Heart left ventricle (tissue), 13 donors: ENCODE measurements at regions not wholly inside any gene's neighbourhood (a gene's known extent, or its start where the extent isn't known, plus 50 kb on each side); places are given as distances from the start of the nearest gene placed in this dataset.

Experiments
- POLR2A ChIP-seq, 2 donors: fragments of 450-650 bp; IDR thresholded peaks; one replicate each; pipeline ENCODE4 v1.6.1; 2017; ENCODE audit warnings: antibody characterized with exemption in 2 of 2, mild to moderate bottlenecking in 2 of 2, moderate library complexity in 2 of 2
- TF ChIP-seq, protein P1 (sequence below), 12 donors: fragments of 200-600 bp; sonication (generic) in 4 of 12; IDR thresholded peaks; one replicate each; pipeline versions ENCODE4 v1.5.0 to v1.8.0; 2018 to 2022; ENCODE audit warnings: antibody characterized with exemption in 12 of 12, mild to moderate bottlenecking in 5 of 12
- donor health status: ischemic (EF 13 %, LVEDD 7.1; RV severe dilation, severe dysfunction).
- donor health status: DM: no; HTN: yes; CAD: no.
- donor health status: DM: no; HTN: no; CAD: no.
- donor health status: ischemic (EF 25% LVEDD 6.9; RV normal size, moderate dysfunction).
- donor health status: ischemic (EF 25% LVEDD 5.7; RV mildly dilated, moderate dysfunction).
- donor health status: ischemic (EF 35%, LVEDD 5.7; RV mildly dilated, moderate dysfunction).
- donor health status: nonischemic (EF 11% LVEDD 7.7; RV severe dilation, severe dysfunction).
- donor health status: DM: yes; HTN: yes; CAD: no.
- donor health status: PGD.
- donor health status: ischemic (EF 29% LVEDD 5.4; RV normal size, mild dysfunction).
- donor health status: nonischemic (EF 23%, LVEDD 6.1; RV moderate dilation, normal function).

- TF ChIP-seq, protein P1, sequence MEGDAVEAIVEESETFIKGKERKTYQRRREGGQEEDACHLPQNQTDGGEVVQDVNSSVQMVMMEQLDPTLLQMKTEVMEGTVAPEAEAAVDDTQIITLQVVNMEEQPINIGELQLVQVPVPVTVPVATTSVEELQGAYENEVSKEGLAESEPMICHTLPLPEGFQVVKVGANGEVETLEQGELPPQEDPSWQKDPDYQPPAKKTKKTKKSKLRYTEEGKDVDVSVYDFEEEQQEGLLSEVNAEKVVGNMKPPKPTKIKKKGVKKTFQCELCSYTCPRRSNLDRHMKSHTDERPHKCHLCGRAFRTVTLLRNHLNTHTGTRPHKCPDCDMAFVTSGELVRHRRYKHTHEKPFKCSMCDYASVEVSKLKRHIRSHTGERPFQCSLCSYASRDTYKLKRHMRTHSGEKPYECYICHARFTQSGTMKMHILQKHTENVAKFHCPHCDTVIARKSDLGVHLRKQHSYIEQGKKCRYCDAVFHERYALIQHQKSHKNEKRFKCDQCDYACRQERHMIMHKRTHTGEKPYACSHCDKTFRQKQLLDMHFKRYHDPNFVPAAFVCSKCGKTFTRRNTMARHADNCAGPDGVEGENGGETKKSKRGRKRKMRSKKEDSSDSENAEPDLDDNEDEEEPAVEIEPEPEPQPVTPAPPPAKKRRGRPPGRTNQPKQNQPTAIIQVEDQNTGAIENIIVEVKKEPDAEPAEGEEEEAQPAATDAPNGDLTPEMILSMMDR (IDR thresholded peaks at IDR 0.05), result no peak
- TF ChIP-seq POLR2A (IDR thresholded peaks at IDR 0.05), result no peak
These were observed 226.9 kb downstream of the DCDC2C start for GRCh38 chr2:3930246-3930645.
